ENCODE measurements at regions not wholly inside any gene's neighbourhood (a gene's known extent, or its start where the extent isn't known, plus 50 kb on each side); places are given as distances from the start of the nearest gene placed in this dataset.

DNA sequence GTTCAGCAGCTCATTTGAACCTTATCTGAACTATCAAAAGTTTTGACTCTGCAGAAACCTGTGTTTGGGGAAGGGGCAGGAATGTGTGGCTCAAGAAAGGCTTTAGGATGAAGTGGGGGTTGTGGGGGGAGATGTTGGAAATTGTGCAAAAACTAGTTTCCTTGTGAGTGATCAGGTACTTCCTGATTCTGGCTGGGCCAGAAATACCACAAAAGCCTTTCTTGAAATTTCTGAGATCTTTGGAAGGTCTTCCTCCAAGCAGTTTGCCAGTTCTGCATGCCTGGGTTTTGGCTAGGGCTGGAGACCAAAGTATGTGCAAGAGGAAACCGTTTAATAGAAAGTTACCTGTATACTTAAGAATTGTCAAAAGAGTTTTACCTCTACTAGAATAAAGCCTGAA lies 116.6 kb downstream of the BMP2 start:
- Histone ChIP-seq H3K4me3 (replicated peaks in 1 of 3; ENCODE audit: insufficient read depth in 1 of 3, low read depth in 2 of 3, low read length in 3 of 3) (no peak overlapping the region), H3K27ac (ENCODE audit: extremely low read length, insufficient read depth, low read length) (no peak overlapping the region), H3K79me2 (ENCODE audit: insufficient read depth, low read length) (no peaks in the 10 kb centered on the region), H4K20me1 (ENCODE audit: insufficient read depth, low read length) (no peaks in the 10 kb centered on the region), H3K9me3 (ENCODE audit: low read length) (no peaks in the 10 kb centered on the region), H3K4me1 (ENCODE audit: insufficient read depth, low read length) (no peaks in the 10 kb centered on the region), H3K27me3 (ENCODE audit: control insufficient read depth in 1 of 2, insufficient read depth in 2 of 2, low read length in 2 of 2) (no peaks in the 10 kb centered on the region), H3K4me2 (ENCODE audit: low read depth, low read length) (no peak overlapping the region), H3K9ac (ENCODE audit: insufficient read depth, low read depth, low read length) (no peak overlapping the region), H2AFZ (ENCODE audit: low read length) (no peak overlapping the region), H3K36me3 (replicated peaks in 1 of 2; ENCODE audit: control insufficient read depth in 1 of 2, insufficient read depth in 2 of 2, low read length in 2 of 2) (no peaks in the 10 kb centered on the region)
- TF ChIP-seq, protein P1, sequence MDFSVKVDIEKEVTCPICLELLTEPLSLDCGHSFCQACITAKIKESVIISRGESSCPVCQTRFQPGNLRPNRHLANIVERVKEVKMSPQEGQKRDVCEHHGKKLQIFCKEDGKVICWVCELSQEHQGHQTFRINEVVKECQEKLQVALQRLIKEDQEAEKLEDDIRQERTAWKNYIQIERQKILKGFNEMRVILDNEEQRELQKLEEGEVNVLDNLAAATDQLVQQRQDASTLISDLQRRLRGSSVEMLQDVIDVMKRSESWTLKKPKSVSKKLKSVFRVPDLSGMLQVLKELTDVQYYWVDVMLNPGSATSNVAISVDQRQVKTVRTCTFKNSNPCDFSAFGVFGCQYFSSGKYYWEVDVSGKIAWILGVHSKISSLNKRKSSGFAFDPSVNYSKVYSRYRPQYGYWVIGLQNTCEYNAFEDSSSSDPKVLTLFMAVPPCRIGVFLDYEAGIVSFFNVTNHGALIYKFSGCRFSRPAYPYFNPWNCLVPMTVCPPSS (IDR thresholded peaks at IDR 0.05) = no peak
- no peak for TF ChIP-seq ZNF572 (CRISPR knock-in tag; IDR thresholded peaks at IDR 0.05)
- TF ChIP-seq, protein P2, sequence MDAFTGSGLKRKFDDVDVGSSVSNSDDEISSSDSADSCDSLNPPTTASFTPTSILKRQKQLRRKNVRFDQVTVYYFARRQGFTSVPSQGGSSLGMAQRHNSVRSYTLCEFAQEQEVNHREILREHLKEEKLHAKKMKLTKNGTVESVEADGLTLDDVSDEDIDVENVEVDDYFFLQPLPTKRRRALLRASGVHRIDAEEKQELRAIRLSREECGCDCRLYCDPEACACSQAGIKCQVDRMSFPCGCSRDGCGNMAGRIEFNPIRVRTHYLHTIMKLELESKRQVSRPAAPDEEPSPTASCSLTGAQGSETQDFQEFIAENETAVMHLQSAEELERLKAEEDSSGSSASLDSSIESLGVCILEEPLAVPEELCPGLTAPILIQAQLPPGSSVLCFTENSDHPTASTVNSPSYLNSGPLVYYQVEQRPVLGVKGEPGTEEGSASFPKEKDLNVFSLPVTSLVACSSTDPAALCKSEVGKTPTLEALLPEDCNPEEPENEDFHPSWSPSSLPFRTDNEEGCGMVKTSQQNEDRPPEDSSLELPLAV (CRISPR knock-in tag; conservative IDR thresholded peaks at IDR 0.05; ENCODE audit: low read depth) = no peak
- no peak for FAIRE-seq
- intact Hi-C loops (cut with micrococcal nuclease; ENCODE audit: unreplicated experiment) = no loop called here
- no TSS peak for BruUV-seq (replicated peaks)
- no peak for DNase-seq (ENCODE audit: low spot score)
- no peak for ATAC-seq
- WGBS (ENCODE audit: low lambda C conversion rate) = 0% methylated on average over 1 of the region's 1 CpG
- CTCF ChIA-PET (ENCODE audit: low intra/inter-chr PET ratio, low total read pairs) = no interaction called here
- in situ Hi-C loops (cut with HindIII; ENCODE audit: extremely low pct_ligation_motif_present, low pct_unique_long_range_greater_than_20kb) = no loop called here
- POLR2A ChIA-PET = no interaction called here

DNA sequence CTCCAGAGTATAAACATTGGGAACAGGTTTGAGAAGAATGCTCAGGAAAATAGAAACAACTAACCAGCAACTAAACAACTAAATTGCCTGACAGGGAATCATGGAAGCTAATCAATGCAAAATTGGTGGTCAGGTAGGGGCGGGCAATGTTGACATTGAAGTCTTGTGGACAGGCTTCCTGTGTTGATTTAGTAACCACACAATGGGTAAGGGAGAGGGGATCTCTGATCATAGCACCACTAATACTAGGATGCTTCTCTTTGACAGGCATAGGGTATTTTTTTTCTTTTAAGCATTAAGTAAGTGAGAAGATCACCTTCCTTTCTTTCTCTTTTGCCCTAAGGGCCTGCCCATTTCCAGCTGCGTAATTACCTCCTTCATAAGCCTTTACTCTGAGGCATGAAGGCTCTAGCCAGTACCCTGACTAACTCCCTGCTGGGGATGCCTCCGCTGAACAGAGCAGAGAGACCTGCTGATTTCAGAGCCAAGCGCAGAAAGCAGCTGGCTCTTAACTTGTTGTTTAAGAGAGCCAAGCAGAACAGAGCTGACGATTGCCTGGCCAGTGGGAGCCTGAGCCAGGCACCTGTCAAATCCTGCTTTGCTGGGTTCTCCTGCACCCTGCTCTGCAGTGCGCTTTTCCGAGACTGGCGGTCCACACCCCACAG lies 118.7 kb downstream of the BMP2 start:
- BruUV-seq (replicated peaks) = no TSS peak
- POLR2A ChIA-PET = no interaction called here
- TF ChIP-seq ZNF557 (CRISPR knock-in tag; IDR thresholded peaks at IDR 0.05) = no peak
- TF ChIP-seq ZNF839 (CRISPR knock-in tag; IDR thresholded peaks at IDR 0.05; ENCODE audit: borderline replicate concordance) = no peak
- TF ChIP-seq NFE2L1 (CRISPR knock-in tag; IDR thresholded peaks at IDR 0.05; ENCODE audit: borderline replicate concordance) = no peak
- no peak for TF ChIP-seq PRDM4 (CRISPR knock-in tag; IDR thresholded peaks at IDR 0.05; ENCODE audit: borderline replicate concordance)
- no peak for TF ChIP-seq ZNF468 (CRISPR knock-in tag; IDR thresholded peaks at IDR 0.05)
- no peak for TF ChIP-seq HNRNPH1 (optimal IDR thresholded peaks at IDR 0.05; ENCODE audit: low read depth, low read length)
- TF ChIP-seq U2AF1 (optimal IDR thresholded peaks at IDR 0.05; ENCODE audit: low read depth, low read length) = no peak
- no peak for TF ChIP-seq ZSCAN22 (CRISPR knock-in tag; IDR thresholded peaks at IDR 0.05)
- TF ChIP-seq HDAC6 (IDR thresholded peaks at IDR 0.05; ENCODE audit: low read depth, low read length) = no peak
- TF ChIP-seq TEAD3 (CRISPR knock-in tag; optimal IDR thresholded peaks at IDR 0.05; ENCODE audit: borderline replicate concordance) = no peak

More for the DNA sequence above, 118.7 kb downstream of the BMP2 start:
- no peak for ATAC-seq
- no peaks in the 10 kb centered on the region for H4K20me1 ChIP-seq (ENCODE audit: insufficient read depth, low read length)
- H3K4me1 ChIP-seq (ENCODE audit: insufficient read depth, low read length) = no peaks in the 10 kb centered on the region
- H3K27me3 ChIP-seq (ENCODE audit: control insufficient read depth in 1 of 2, insufficient read depth in 2 of 2, low read length in 2 of 2) = no peaks in the 10 kb centered on the region
- intact Hi-C loops (cut with micrococcal nuclease; ENCODE audit: unreplicated experiment) = no loop called here
- H3K9me3 ChIP-seq (ENCODE audit: low read length) = no peaks in the 10 kb centered on the region
- no peak overlapping the region for H3K27ac ChIP-seq (ENCODE audit: extremely low read length, insufficient read depth, low read length)
- no peak overlapping the region for H3K4me3 ChIP-seq (replicated peaks in 1 of 3; ENCODE audit: insufficient read depth in 1 of 3, low read depth in 2 of 3, low read length in 3 of 3)
- FAIRE-seq = no peak
- 44% methylated on average over 8 of the region's 8 CpGs for WGBS (ENCODE audit: low lambda C conversion rate)
- no peaks in the 10 kb centered on the region for H3K79me2 ChIP-seq (ENCODE audit: insufficient read depth, low read length)
- no peak overlapping the region for H2AFZ ChIP-seq (ENCODE audit: low read length)
- in situ Hi-C loops (cut with HindIII; ENCODE audit: extremely low pct_ligation_motif_present, low pct_unique_long_range_greater_than_20kb) = no loop called here
- CTCF ChIA-PET (ENCODE audit: low intra/inter-chr PET ratio, low total read pairs) = no interaction called here
- no peak overlapping the region for H3K4me2 ChIP-seq (ENCODE audit: low read depth, low read length)
- no peak for DNase-seq (ENCODE audit: low spot score)
- no peaks in the 10 kb centered on the region for H3K36me3 ChIP-seq (replicated peaks in 1 of 2; ENCODE audit: control insufficient read depth in 1 of 2, insufficient read depth in 2 of 2, low read length in 2 of 2)
- no peak overlapping the region for H3K9ac ChIP-seq (ENCODE audit: insufficient read depth, low read depth, low read length)
